IPS-18a (cell line): ENCODE measurements at regions not wholly inside any gene's neighbourhood (a gene's known extent, or its start where the extent isn't known, plus 50 kb on each side); places are given as distances from the start of the nearest gene placed in this dataset.
A peak's percentile ranks its signal among the peaks of the same experiment; 100 is the strongest.

ENCODE experiments used
- H3K27ac ChIP-seq: one replicate; pipeline ENCODE4 v1.5.1; 2013; ENCODE audit warnings: low read length
- H3K27me3 ChIP-seq: one replicate; pipeline ENCODE4 v1.6.1; 2013; ENCODE audit warnings: mild to moderate bottlenecking, low read length; ENCODE audit not compliant: control insufficient read depth, insufficient read depth
- H3K36me3 ChIP-seq: one replicate; pipeline ENCODE4 v1.6.1; 2013; ENCODE audit warnings: low read depth, low read length; ENCODE audit not compliant: control insufficient read depth
- H3K4me1 ChIP-seq: one replicate; pipeline ENCODE4 v1.6.1; 2013; ENCODE audit warnings: low read depth, low read length; ENCODE audit not compliant: control insufficient read depth
- H3K4me3 ChIP-seq: one replicate; pipeline ENCODE4 v1.5.1; 2013; ENCODE audit warnings: low read length
- H3K9ac ChIP-seq: one replicate; pipeline ENCODE4 v1.6.1; 2013; ENCODE audit warnings: mild to moderate bottlenecking, low read length, moderate library complexity
- H3K9me3 ChIP-seq: one replicate; pipeline ENCODE4 v1.6.1; 2013; ENCODE audit warnings: low read depth, low read length; ENCODE audit not compliant: control insufficient read depth

- no peaks in the 10 kb centered on the region for H3K27me3 ChIP-seq
- no peak overlapping the region for H3K27ac ChIP-seq
- no peak overlapping the region for H3K9ac ChIP-seq
- no peaks in the 10 kb centered on the region for H3K36me3 ChIP-seq
- no peak overlapping the region for H3K4me3 ChIP-seq
- no peaks in the 10 kb centered on the region for H3K9me3 ChIP-seq
- H3K4me1 ChIP-seq, result peaks cover 4% of the 10 kb centered on the region
Measured at GRCh38 chrX:68922013-68922412, 93.2 kb downstream of the EFNB1 start.

DNA sequence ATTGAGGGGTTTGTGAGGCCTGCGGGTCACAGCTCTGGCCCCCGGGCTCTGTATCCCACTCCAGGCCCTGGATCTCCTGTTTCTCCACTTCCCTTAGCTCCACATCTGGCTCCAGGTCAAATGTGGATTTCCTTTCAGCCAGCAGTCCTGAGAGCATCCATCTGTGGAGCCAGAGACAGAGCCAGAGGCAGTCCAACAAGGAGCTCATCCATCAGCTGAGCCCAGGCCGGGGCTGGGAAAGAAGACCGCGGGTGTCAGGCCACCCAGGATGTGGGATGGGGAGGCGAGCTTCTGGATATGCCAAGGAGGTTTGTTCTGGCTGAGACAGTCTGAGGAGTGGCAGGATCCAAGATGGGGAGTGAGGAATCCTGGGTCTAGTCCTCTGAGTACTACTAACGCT lies 91.7 kb downstream of the EFNB1 start:
- H3K4me1 ChIP-seq, result peaks cover 8% of the 10 kb centered on the region
- H3K9me3 ChIP-seq, result no peaks in the 10 kb centered on the region
- no peak overlapping the region for H3K9ac ChIP-seq
- H3K4me3 ChIP-seq, result no peak overlapping the region
- H3K27ac ChIP-seq, result no peak overlapping the region
- no peaks in the 10 kb centered on the region for H3K27me3 ChIP-seq
- no peaks in the 10 kb centered on the region for H3K36me3 ChIP-seq

DNA sequence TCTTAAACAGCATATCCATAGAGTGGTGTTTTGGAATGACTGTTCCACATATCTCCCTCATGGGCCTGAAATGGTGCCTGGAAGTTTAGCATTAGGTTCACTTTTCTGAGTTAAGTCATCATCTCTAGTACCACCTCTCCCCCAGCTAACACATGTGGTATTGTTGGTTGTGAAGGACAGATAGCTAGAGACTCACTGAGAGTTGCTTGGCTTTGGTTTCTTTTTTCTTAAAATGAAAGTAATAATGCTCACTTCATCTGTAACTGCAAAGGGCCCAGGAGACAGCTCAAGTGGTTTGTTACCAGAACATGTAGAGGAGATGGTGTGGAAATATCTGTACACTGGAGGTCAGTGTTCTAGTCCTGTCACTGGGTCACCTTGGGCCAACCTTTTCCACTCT lies 90.9 kb downstream of the EFNB1 start:
- Histone ChIP-seq H3K27ac (no peak overlapping the region), H3K36me3 (no peaks in the 10 kb centered on the region), H3K9ac (no peak overlapping the region), H3K9me3 (no peaks in the 10 kb centered on the region), H3K4me1 (peaks cover 11% of the 10 kb centered on the region), H3K27me3 (no peaks in the 10 kb centered on the region), H3K4me3 (no peak overlapping the region)

GRCh38 chrX:68918202-68918601 lies 89.4 kb downstream of the EFNB1 start:
- no peak overlapping the region for H3K27ac ChIP-seq
- no peak overlapping the region for H3K9ac ChIP-seq
- no peaks in the 10 kb centered on the region for H3K9me3 ChIP-seq
- no peaks in the 10 kb centered on the region for H3K36me3 ChIP-seq
- peaks cover 26% of the 10 kb centered on the region for H3K4me1 ChIP-seq
- no peaks in the 10 kb centered on the region for H3K27me3 ChIP-seq
- H3K4me3 ChIP-seq, result no peak overlapping the region

- peaks cover 26% of the 10 kb centered on the region for H3K4me1 ChIP-seq
- H3K36me3 ChIP-seq, result no peaks in the 10 kb centered on the region
- no peak overlapping the region for H3K9ac ChIP-seq
- H3K4me3 ChIP-seq, result no peak overlapping the region
- no peaks in the 10 kb centered on the region for H3K27me3 ChIP-seq
- H3K27ac ChIP-seq, result no peak overlapping the region
- H3K9me3 ChIP-seq, result no peaks in the 10 kb centered on the region
Measured at GRCh38 chrX:68917799-68918198, 89.0 kb downstream of the EFNB1 start.

GRCh38 chrX:68916891-68917290 lies 88.1 kb downstream of the EFNB1 start:
- no peaks in the 10 kb centered on the region for H3K9me3 ChIP-seq

DNA sequence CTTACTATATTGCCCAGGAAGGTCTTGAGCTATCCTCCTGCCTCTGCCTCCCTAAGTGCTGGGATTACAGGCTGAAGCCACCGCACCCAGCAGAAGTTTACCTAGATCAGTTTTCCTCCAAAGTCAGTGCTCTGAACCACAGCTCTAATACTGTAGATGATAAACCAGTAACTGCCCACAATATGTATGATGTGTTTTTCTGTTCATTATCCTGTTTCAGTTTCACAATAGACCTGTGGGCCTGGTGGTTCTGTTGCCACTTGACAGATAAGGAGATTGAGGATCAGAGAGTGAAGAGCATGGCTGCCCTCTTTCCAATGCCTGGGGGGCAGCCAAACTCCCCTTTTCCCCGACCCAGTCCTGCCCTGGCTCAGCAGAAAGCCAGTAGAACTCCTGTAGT lies 87.0 kb downstream of the EFNB1 start:
- H3K27ac ChIP-seq, result no peak overlapping the region
- H3K27me3 ChIP-seq, result peaks cover 12% of the 10 kb centered on the region

More at GRCh38 chrX:68916891-68917290, 88.1 kb downstream of the EFNB1 start:
- H3K36me3 ChIP-seq, result no peaks in the 10 kb centered on the region
- H3K4me1 ChIP-seq, result peaks cover 31% of the 10 kb centered on the region
- no peak overlapping the region for H3K4me3 ChIP-seq
- no peak overlapping the region for H3K9ac ChIP-seq
- H3K27ac ChIP-seq, result no peak overlapping the region
- peaks cover under 1% of the 10 kb centered on the region for H3K27me3 ChIP-seq

GRCh38 chrX:68914479-68914946 lies 85.7 kb downstream of the EFNB1 start:
- Histone ChIP-seq H3K4me1 (peaks cover 51% of the 10 kb centered on the region), H3K27me3 (peaks cover 19% of the 10 kb centered on the region), H3K9ac (no peak overlapping the region), H3K36me3 (no peaks in the 10 kb centered on the region), H3K4me3 (no peak overlapping the region), H3K27ac (no peak overlapping the region), H3K9me3 (no peaks in the 10 kb centered on the region)

More for the DNA sequence above, 87.0 kb downstream of the EFNB1 start:
- no peaks in the 10 kb centered on the region for H3K9me3 ChIP-seq
- H3K9ac ChIP-seq, result no peak overlapping the region
- no peaks in the 10 kb centered on the region for H3K36me3 ChIP-seq
- no peak overlapping the region for H3K4me3 ChIP-seq
- H3K4me1 ChIP-seq, result peaks cover 40% of the 10 kb centered on the region

- Histone ChIP-seq H3K9me3 (no peaks in the 10 kb centered on the region), H3K27ac (no peak overlapping the region), H3K9ac (no peak overlapping the region), H3K4me1 (peaks cover 51% of the 10 kb centered on the region), H3K4me3 (peak overlapping the region; percentile 40), H3K27me3 (peaks cover 21% of the 10 kb centered on the region), H3K36me3 (no peaks in the 10 kb centered on the region)
Measured at GRCh38 chrX:68913249-68913547, 84.4 kb downstream of the EFNB1 start.

GRCh38 chrX:68912113-68912512 lies 83.3 kb downstream of the EFNB1 start:
- H3K4me1 ChIP-seq, result peaks cover 47% of the 10 kb centered on the region
- no peaks in the 10 kb centered on the region for H3K36me3 ChIP-seq
- H3K4me3 ChIP-seq, result peak overlapping the region; percentile 40
- no peak overlapping the region for H3K27ac ChIP-seq
- H3K9ac ChIP-seq, result no peak overlapping the region
- H3K9me3 ChIP-seq, result no peaks in the 10 kb centered on the region
- peaks cover 27% of the 10 kb centered on the region for H3K27me3 ChIP-seq

GRCh38 chrX:68910731-68911428 lies 82.1 kb downstream of the EFNB1 start:
- peaks cover 44% of the 10 kb centered on the region for H3K4me1 ChIP-seq
- H3K4me3 ChIP-seq, result no peak overlapping the region
- no peak overlapping the region for H3K27ac ChIP-seq
- no peak overlapping the region for H3K9ac ChIP-seq
- H3K36me3 ChIP-seq, result no peaks in the 10 kb centered on the region
- no peaks in the 10 kb centered on the region for H3K9me3 ChIP-seq
- H3K27me3 ChIP-seq, result peaks cover 28% of the 10 kb centered on the region

DNA sequence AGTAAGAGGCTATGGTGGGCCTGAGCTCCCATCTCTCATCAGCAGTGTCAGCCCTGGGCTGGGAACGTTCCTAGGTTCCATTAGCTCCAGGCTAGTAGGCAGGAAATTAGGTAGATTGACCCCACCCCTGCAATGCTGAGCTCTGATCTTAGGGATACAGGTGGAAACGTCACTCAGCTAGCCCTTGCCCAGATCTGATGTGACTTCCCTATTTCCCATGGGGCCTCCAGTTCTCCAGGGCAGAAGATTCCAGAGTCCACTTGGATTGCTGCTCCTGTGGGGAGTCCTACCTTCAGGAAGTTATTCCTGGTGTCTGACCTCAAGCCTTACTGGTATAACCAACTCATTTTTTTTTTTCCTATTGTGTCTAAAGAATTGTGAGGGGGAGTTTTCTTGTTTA lies 81.1 kb downstream of the EFNB1 start:
- no peak overlapping the region for H3K27ac ChIP-seq

More for the DNA sequence above, 81.1 kb downstream of the EFNB1 start:
- no peaks in the 10 kb centered on the region for H3K9me3 ChIP-seq
- H3K9ac ChIP-seq, result no peak overlapping the region
- peaks cover 42% of the 10 kb centered on the region for H3K4me1 ChIP-seq
- H3K27me3 ChIP-seq, result peaks cover 28% of the 10 kb centered on the region
- no peak overlapping the region for H3K4me3 ChIP-seq
- H3K36me3 ChIP-seq, result no peaks in the 10 kb centered on the region
